RCC 7860 (cell line): ENCODE measurements at regions not wholly inside any gene's neighbourhood (a gene's known extent, or its start where the extent isn't known, plus 50 kb on each side); places are given as distances from the start of the nearest gene placed in this dataset.
"Not testable (repeated sequence)": the region's sequence is repeated elsewhere in the genome, so short reads cannot be mapped to it uniquely, and the experiment has no call there.

Experiments used
- DNase-seq: peaks from one replicate; pipeline ENCODE4 v3.0.0-alpha.2; 2015; ENCODE audit warnings: low spot score
- FAIRE-seq: peaks from 2 replicates; lab custom pipeline; 2012; peaks lifted over from hg19 to GRCh38; lab: Jason Lieb, UNC

GRCh38 chr12:87365423-87365822 lies 663.8 kb downstream of the C12orf50 start:
- no peak for DNase-seq
- no peak for FAIRE-seq

- FAIRE-seq = no peak
- DNase-seq = no peak
Measured at GRCh38 chr12:87363497-87364084, 665.6 kb downstream of the C12orf50 start.

- no peak for FAIRE-seq
- DNase-seq = no peak
Measured at GRCh38 chr12:87349681-87350080, 679.5 kb downstream of the C12orf50 start.

GRCh38 chr12:87348071-87348470 lies 681.1 kb downstream of the C12orf50 start:
- DNase-seq = no peak

GRCh38 chr12:87344699-87345098 lies 684.5 kb downstream of the C12orf50 start:
- no peak for FAIRE-seq
- no peak for DNase-seq

More at GRCh38 chr12:87348071-87348470, 681.1 kb downstream of the C12orf50 start:
- no peak for FAIRE-seq

- no peak for FAIRE-seq
- DNase-seq = no peak
Measured at GRCh38 chr12:87338681-87339080, 690.5 kb downstream of the C12orf50 start.

- DNase-seq = no peak
- FAIRE-seq = no peak
Measured at GRCh38 chr12:87336814-87337336, 692.3 kb downstream of the C12orf50 start.

GRCh38 chr12:87332987-87333726 lies 696.0 kb downstream of the C12orf50 start:
- FAIRE-seq = no peak
- no peak for DNase-seq

GRCh38 chr12:87330071-87330555 lies 699.1 kb downstream of the C12orf50 start:
- not testable (repeated sequence) for DNase-seq, FAIRE-seq

GRCh38 chr12:87329076-87329863 lies 699.9 kb downstream of the C12orf50 start:
- DNase-seq = no peak
- no peak for FAIRE-seq

GRCh38 chr12:87323369-87323768 lies 705.8 kb downstream of the C12orf50 start:
- DNase-seq (no peak), FAIRE-seq (no peak)

GRCh38 chr12:87320724-87321123 lies 708.5 kb downstream of the C12orf50 start:
- DNase-seq (no peak), FAIRE-seq (no peak)

- FAIRE-seq (no peak), DNase-seq (no peak)
Measured at GRCh38 chr12:87317302-87317701, 711.9 kb downstream of the C12orf50 start.

- FAIRE-seq (no peak), DNase-seq (no peak)
Measured at GRCh38 chr12:87311206-87311605, 718.0 kb downstream of the C12orf50 start.

GRCh38 chr12:87310126-87310525 lies 719.1 kb downstream of the C12orf50 start:
- no peak for FAIRE-seq
- no peak for DNase-seq

- DNase-seq (no peak), FAIRE-seq (no peak)
Measured at GRCh38 chr12:87305481-87305880, 723.7 kb downstream of the C12orf50 start.

- FAIRE-seq (no peak), DNase-seq (no peak)
Measured at GRCh38 chr12:87304406-87304805, 724.8 kb downstream of the C12orf50 start.

- DNase-seq (no peak), FAIRE-seq (no peak)
Measured at GRCh38 chr12:87303396-87304012, 725.7 kb downstream of the C12orf50 start.

- DNase-seq (no peak), FAIRE-seq (no peak)
Measured at GRCh38 chr12:87302126-87302745, 727.0 kb downstream of the C12orf50 start.

GRCh38 chr12:87290505-87290904 lies 738.7 kb downstream of the C12orf50 start:
- no peak for FAIRE-seq

More at GRCh38 chr12:87290505-87290904, 738.7 kb downstream of the C12orf50 start:
- no peak for DNase-seq
